MM.1S (cell line): ENCODE measurements at regions not wholly inside any gene's neighbourhood (a gene's known extent, or its start where the extent isn't known, plus 50 kb on each side); places are given as distances from the start of the nearest gene placed in this dataset.

Experiments used
- DNase-seq: peaks from one replicate; pipeline ENCODE4 v3.0.0-alpha.2; 2015
- H2AFZ ChIP-seq: fragments of 300-600 bp; sonication (generic); 2 replicates; pipeline ENCODE4 v1.6.0; 2016; ENCODE audit warnings: antibody characterized with exemption, low read length
- H3F3A ChIP-seq: fragments of 300-600 bp; sonication (generic); 2 replicates; pipeline ENCODE4 v1.6.1; 2016; ENCODE audit warnings: mild to moderate bottlenecking, antibody characterized with exemption, low read length, moderate library complexity, mixed read lengths; ENCODE audit not compliant: insufficient read depth
- H3K27ac ChIP-seq: fragments of 300-600 bp; sonication (generic); 2 replicates; pipeline ENCODE4 v1.5.1; 2016; ENCODE audit warnings: mild to moderate bottlenecking, low read length
- H3K27me3 ChIP-seq: fragments of 300-600 bp; sonication (generic); replicated peaks from 2 replicates; pipeline ENCODE4 v1.6.0; 2016; ENCODE audit warnings: low read length; ENCODE audit not compliant: insufficient read depth
- H3K36me3 ChIP-seq: fragments of 300-600 bp; sonication (generic); replicated peaks from 2 replicates; pipeline ENCODE4 v1.6.1; 2016; ENCODE audit warnings: mild to moderate bottlenecking, low read length, mixed read lengths; ENCODE audit not compliant: insufficient read depth
- H3K4me1 ChIP-seq: fragments of 300-600 bp; sonication (generic); 2 replicates; pipeline ENCODE4 v1.6.1; 2016; ENCODE audit warnings: low read length, mixed read lengths
- H3K4me2 ChIP-seq: fragments of 300-600 bp; sonication (generic); 2 replicates; pipeline ENCODE4 v1.6.0; 2016; ENCODE audit warnings: low read depth, low read length
- H3K4me3 ChIP-seq: fragments of 300-600 bp; sonication (generic); 2 replicates; pipeline ENCODE4 v1.5.1; 2016; ENCODE audit warnings: low read length, mixed read lengths
- H3K79me2 ChIP-seq: fragments of 300-600 bp; sonication (generic); 2 replicates; pipeline ENCODE4 v1.6.1; 2016; ENCODE audit warnings: mixed run types, low read length, mixed read lengths
- H3K9ac ChIP-seq: fragments of 300-600 bp; sonication (generic); 2 replicates; pipeline ENCODE4 v1.6.1; 2016; ENCODE audit warnings: low read length, mixed read lengths
- H3K9me2 ChIP-seq: fragments of 300-600 bp; sonication (generic); replicated peaks from 2 replicates; pipeline ENCODE4 v1.6.1; 2016; ENCODE audit warnings: mild to moderate bottlenecking, low read length, mixed read lengths; ENCODE audit not compliant: insufficient read depth
- H3K9me3 ChIP-seq: fragments of 300-600 bp; sonication (generic); replicated peaks from 2 replicates; pipeline ENCODE4 v1.6.1; 2016; ENCODE audit warnings: mild to moderate bottlenecking, low read length, mixed read lengths; ENCODE audit not compliant: insufficient read depth
- H4K20me1 ChIP-seq: fragments of 300-600 bp; sonication (generic); 2 replicates; pipeline ENCODE4 v1.6.1; 2016; ENCODE audit warnings: mild to moderate bottlenecking, low read length, moderate library complexity, mixed read lengths; ENCODE audit not compliant: insufficient read depth
- CTCF ChIP-seq: fragments of 300-600 bp; sonication (generic); IDR thresholded peaks from 2 replicates; pipeline ENCODE4 v1.5.1; 2016; ENCODE audit warnings: antibody characterized with exemption, low read length, mixed read lengths
- EZH2 ChIP-seq: fragments of 300-600 bp; sonication (generic); optimal IDR thresholded peaks from 2 replicates; pipeline ENCODE3; 2017; ENCODE audit warnings: low read depth, mild to moderate bottlenecking, antibody characterized with exemption, low read length, mixed read lengths
- EZH2phosphoT487 ChIP-seq: fragments of 300-600 bp; sonication (generic); IDR thresholded peaks from 2 replicates; pipeline ENCODE4 v1.6.1; 2018; ENCODE audit warnings: antibody characterized with exemption, low read length

GRCh38 chr1:60759291-60759690, 323.1 kb upstream of the NFIA start:
- no peak overlapping the region for H3K4me3 ChIP-seq
- no peak overlapping the region for H2AFZ ChIP-seq
- H3K27me3 ChIP-seq: no peaks in the 10 kb centered on the region
- no peak for DNase-seq
- H3K9me3 ChIP-seq: no peaks in the 10 kb centered on the region
- H3K36me3 ChIP-seq: no peaks in the 10 kb centered on the region
- H3F3A ChIP-seq: no peaks in the 10 kb centered on the region
- no peak overlapping the region for H3K9ac ChIP-seq
- no peak overlapping the region for H3K27ac ChIP-seq
- no peaks in the 10 kb centered on the region for H3K79me2 ChIP-seq
- TF ChIP-seq CTCF: no peak
- no peak for TF ChIP-seq EZH2phosphoT487
- no peak for TF ChIP-seq EZH2
- no peaks in the 10 kb centered on the region for H3K4me1 ChIP-seq
- H3K4me2 ChIP-seq: no peak overlapping the region
- H4K20me1 ChIP-seq: no peaks in the 10 kb centered on the region
- no peaks in the 10 kb centered on the region for H3K9me2 ChIP-seq

- Histone ChIP-seq H3K79me2 (no peaks in the 10 kb centered on the region), H3F3A (no peaks in the 10 kb centered on the region), H2AFZ (no peak overlapping the region), H3K27me3 (no peaks in the 10 kb centered on the region), H3K27ac (no peak overlapping the region), H3K4me1 (no peaks in the 10 kb centered on the region), H3K9ac (no peak overlapping the region), H3K9me2 (no peaks in the 10 kb centered on the region), H3K4me3 (no peak overlapping the region), H4K20me1 (no peaks in the 10 kb centered on the region), H3K4me2 (no peak overlapping the region), H3K9me3 (no peaks in the 10 kb centered on the region), H3K36me3 (no peaks in the 10 kb centered on the region)
- no peak for TF ChIP-seq CTCF
- no peak for TF ChIP-seq EZH2phosphoT487
- TF ChIP-seq EZH2: no peak
- no peak for DNase-seq
These were observed 324.9 kb upstream of the NFIA start for GRCh38 chr1:60757485-60757884.

GRCh38 chr1:60753036-60753900, 329.1 kb upstream of the NFIA start:
- H3K9me2 ChIP-seq: no peaks in the 10 kb centered on the region
- H3K4me3 ChIP-seq: no peak overlapping the region
- H2AFZ ChIP-seq: no peak overlapping the region
- TF ChIP-seq EZH2 (no peak), EZH2phosphoT487 (no peak)
- no peaks in the 10 kb centered on the region for H3K4me1 ChIP-seq
- no peaks in the 10 kb centered on the region for H3F3A ChIP-seq
- no peak overlapping the region for H3K4me2 ChIP-seq
- no peak for DNase-seq
- H3K79me2 ChIP-seq: no peaks in the 10 kb centered on the region
- no peaks in the 10 kb centered on the region for H3K27me3 ChIP-seq
- H3K9me3 ChIP-seq: no peaks in the 10 kb centered on the region
- no peaks in the 10 kb centered on the region for H4K20me1 ChIP-seq
- H3K36me3 ChIP-seq: no peaks in the 10 kb centered on the region
- H3K27ac ChIP-seq: no peak overlapping the region
- no peak overlapping the region for H3K9ac ChIP-seq

GRCh38 chr1:60751306-60751705, 331.1 kb upstream of the NFIA start:
- no peak for DNase-seq
- Histone ChIP-seq H3F3A (no peaks in the 10 kb centered on the region), H3K36me3 (no peaks in the 10 kb centered on the region), H3K9me2 (no peaks in the 10 kb centered on the region), H2AFZ (no peak overlapping the region), H3K27ac (no peak overlapping the region), H3K4me1 (no peaks in the 10 kb centered on the region), H3K4me2 (no peak overlapping the region), H3K79me2 (no peaks in the 10 kb centered on the region), H3K27me3 (no peaks in the 10 kb centered on the region), H3K9me3 (no peaks in the 10 kb centered on the region), H4K20me1 (no peaks in the 10 kb centered on the region), H3K4me3 (no peak overlapping the region), H3K9ac (no peak overlapping the region)
- TF ChIP-seq EZH2phosphoT487: no peak
- TF ChIP-seq EZH2: no peak
- no peak for TF ChIP-seq CTCF
